Thyroid gland (tissue), 4 donors: ENCODE measurements at regions not wholly inside any gene's neighbourhood (a gene's known extent, or its start where the extent isn't known, plus 50 kb on each side); places are given as distances from the start of the nearest gene placed in this dataset.

Experiments used
- DNase-seq, 2 donors: peaks; one replicate each; pipeline ENCODE4 v3.0.0-alpha.2; 2019
- H3K27ac ChIP-seq, 3 donors: fragments of 200-600 bp; sonication (generic); 1 replicate in 2 of 3; 2 replicates in 1 of 3; pipeline ENCODE4 v1.5.1; 2016 to 2019; ENCODE audit warnings: mild to moderate bottlenecking in 1 of 3, moderate library complexity in 1 of 3
- H3K27me3 ChIP-seq: fragments of 200-600 bp; sonication (generic); one replicate; pipeline ENCODE4 v1.5.1; 2019
- H3K36me3 ChIP-seq, 2 donors: fragments of 200-600 bp; sonication (generic); one replicate each; pipeline ENCODE4 v1.5.1; 2016 to 2019
- H3K4me1 ChIP-seq, 2 donors: fragments of 200-600 bp; sonication (generic); one replicate each; pipeline ENCODE4 v1.5.1; 2017 to 2019
- H3K4me3 ChIP-seq, 3 donors: fragments of 200-600 bp; sonication (generic); replicated peaks in 1 of 3; 1 replicate in 2 of 3; 2 replicates in 1 of 3; pipeline ENCODE4 v1.5.1; 2016; ENCODE audit warnings: mild to moderate bottlenecking in 1 of 3
- H3K9me3 ChIP-seq: fragments of 200-600 bp; sonication (generic); one replicate; pipeline ENCODE4 v1.5.1; 2017
- CTCF ChIP-seq, 6 experiments: fragments of 200-600 bp in 3 of 6; fragments of 450-650 bp in 3 of 6; sonication (generic) in 3 of 6; IDR thresholded peaks; one replicate each; pipeline ENCODE4 v1.5.1; 2016 to 2019; ENCODE audit warnings: antibody characterized with exemption in 6 of 6, mild to moderate bottlenecking in 2 of 6, inconsistent platforms in 1 of 6, moderate library complexity in 1 of 6
- POLR2A ChIP-seq, 2 donors: fragments of 450-650 bp; IDR thresholded peaks; one replicate each; pipeline ENCODE4 v1.6.1; 2017; ENCODE audit warnings: antibody characterized with exemption in 2 of 2, mild to moderate bottlenecking in 2 of 2, moderate library complexity in 1 of 2
- WGBS, 2 donors: methylation state at CpG; one replicate each; pipeline ENCODE4 v1.1.5; 2017; 5-methylcytosine and 5-hydroxymethylcytosine counted together
- intact Hi-C: fragments of 100-400 bp; cut with DNase I; formaldehyde crosslinking; loops from one replicate; pipeline ENCODE4 v1.15.1; 2023

- H3K36me3 ChIP-seq: no peaks in the 10 kb centered on the region
- no peaks in the 10 kb centered on the region for H3K9me3 ChIP-seq
- H3K4me3 ChIP-seq: no peak overlapping the region
- TF ChIP-seq CTCF (IDR thresholded peaks at IDR 0.05) (peak in 2 of 6 experiments; percentile 23 to 38), POLR2A (IDR thresholded peaks at IDR 0.05) (no peak)
- no peak for DNase-seq
- H3K27me3 ChIP-seq: no peaks in the 10 kb centered on the region
- no peak overlapping the region for H3K27ac ChIP-seq
- no peaks in the 10 kb centered on the region for H3K4me1 ChIP-seq
- intact Hi-C loops: no loop called here
Measured at GRCh38 chr4:33386764-33387163, 2666.6 kb downstream of the PCDH7 start.

- no peaks in the 10 kb centered on the region for H3K9me3 ChIP-seq
- WGBS, 2 donors: 76 to 82% methylated on average over 3 of the region's 3 CpGs
Measured at GRCh38 chr4:33390976-33391375, 2670.8 kb downstream of the PCDH7 start.

GRCh38 chr4:33395731-33396485 lies 2675.7 kb downstream of the PCDH7 start:
- H3K27me3 ChIP-seq: no peaks in the 10 kb centered on the region
- intact Hi-C loops: no loop called here
- TF ChIP-seq POLR2A (IDR thresholded peaks at IDR 0.05) (no peak), CTCF (IDR thresholded peaks at IDR 0.05) (no peak)
- no peaks in the 10 kb centered on the region for H3K36me3 ChIP-seq
- H3K9me3 ChIP-seq: no peaks in the 10 kb centered on the region
- H3K27ac ChIP-seq: peak overlapping the region in 2 of 3 donors; percentile 35 to 42
- peak; percentile 62 to 68 for DNase-seq
- peaks cover 10 to 12% of the 10 kb centered on the region in 2 donors for H3K4me1 ChIP-seq
- no peak overlapping the region for H3K4me3 ChIP-seq

More at GRCh38 chr4:33390976-33391375, 2670.8 kb downstream of the PCDH7 start:
- no peaks in the 10 kb centered on the region for H3K36me3 ChIP-seq
- H3K4me3 ChIP-seq: no peak overlapping the region
- TF ChIP-seq CTCF (IDR thresholded peaks at IDR 0.05) (no peak), POLR2A (IDR thresholded peaks at IDR 0.05) (no peak)
- intact Hi-C loops: no loop called here
- no peak overlapping the region for H3K27ac ChIP-seq
- H3K27me3 ChIP-seq: no peaks in the 10 kb centered on the region
- peaks cover 6% of the 10 kb centered on the region in 2 donors for H3K4me1 ChIP-seq
- no peak for DNase-seq

- TF ChIP-seq POLR2A (IDR thresholded peaks at IDR 0.05) (no peak), CTCF (IDR thresholded peaks at IDR 0.05) (no peak)
- Histone ChIP-seq H3K36me3 (no peaks in the 10 kb centered on the region), H3K9me3 (no peaks in the 10 kb centered on the region), H3K27ac (no peak overlapping the region), H3K4me3 (no peak overlapping the region), H3K27me3 (no peaks in the 10 kb centered on the region), H3K4me1 (peaks cover 8 to 10% of the 10 kb centered on the region in 2 donors)
- 86 to 98% methylated on average over 11 of the region's 11 CpGs for WGBS, 2 donors
- no peak for DNase-seq
- intact Hi-C loops: no loop called here
Measured at GRCh38 chr4:33400504-33400903, 2680.3 kb downstream of the PCDH7 start.

- TF ChIP-seq POLR2A (IDR thresholded peaks at IDR 0.05) (no peak), CTCF (IDR thresholded peaks at IDR 0.05) (no peak)
- no peak for DNase-seq
- no peaks in the 10 kb centered on the region for H3K9me3 ChIP-seq
- 87 to 89% methylated on average over 2 of the region's 2 CpGs for WGBS, 2 donors
- H3K27me3 ChIP-seq: no peaks in the 10 kb centered on the region
- no peak overlapping the region for H3K27ac ChIP-seq
- no peaks in the 10 kb centered on the region for H3K4me1 ChIP-seq
- H3K4me3 ChIP-seq: no peak overlapping the region
- H3K36me3 ChIP-seq: no peaks in the 10 kb centered on the region
- intact Hi-C loops: no loop called here
Measured at GRCh38 chr4:33407496-33407895, 2687.3 kb downstream of the PCDH7 start.
